H1 (cell line): ENCODE measurements at regions not wholly inside any gene's neighbourhood (a gene's known extent, or its start where the extent isn't known, plus 50 kb on each side); places are given as distances from the start of the nearest gene placed in this dataset.

Source experiments
- CTCF ChIA-PET: fragments of 300-600 bp; sonication (Branson Sonifier 250); formaldehyde crosslinking; loops from one replicate; lab custom pipeline; 2021; ENCODE audit not compliant: partially characterized antibody; lab: Charles Lee
- POLR2A ChIA-PET: fragments of 300-600 bp; sonication (Branson Sonifier 250); formaldehyde crosslinking; loops from one replicate; lab custom pipeline; 2021; ENCODE audit warnings: inconsistent platforms; ENCODE audit not compliant: partially characterized antibody; lab: Charles Lee
- DNase-seq, 2 experiments: peaks; one replicate each; pipeline versions ENCODE4 v3.0.0 to v3.0.0-alpha.2; 2010 to 2022; ENCODE audit warnings: low spot score in 2 of 2, low read depth in 1 of 2, mixed read lengths in 1 of 2
- FAIRE-seq: peaks from 2 replicates; lab custom pipeline; 2011; peaks lifted over from hg19 to GRCh38; lab: Jason Lieb, UNC
- H2AFZ ChIP-seq: 2 replicates; pipeline ENCODE4 v1.8.1; 2012; ENCODE audit warnings: low read length, inconsistent platforms
- H2AK5ac ChIP-seq: 2 replicates; pipeline ENCODE4 v1.6.1; 2013; ENCODE audit warnings: low read depth, low read length
- H2BK120ac ChIP-seq: replicated peaks from 2 replicates; pipeline ENCODE3; 2013; ENCODE audit warnings: low read depth, low read length, inconsistent platforms
- H2BK12ac ChIP-seq: 2 replicates; pipeline ENCODE4 v1.6.1; 2013; ENCODE audit warnings: low read depth, low read length
- H2BK15ac ChIP-seq: 2 replicates; pipeline ENCODE4 v1.6.1; 2013; ENCODE audit warnings: low read length
- H2BK20ac ChIP-seq: 2 replicates; pipeline ENCODE4 v1.6.1; 2013; ENCODE audit warnings: low read length
- H2BK5ac ChIP-seq: 2 replicates; pipeline ENCODE4 v1.6.1; 2013; ENCODE audit warnings: low read depth, low read length
- H3K14ac ChIP-seq: 2 replicates; pipeline ENCODE4 v1.6.1; 2013; ENCODE audit warnings: inconsistent platforms; ENCODE audit not compliant: insufficient read length
- H3K18ac ChIP-seq: 2 replicates; pipeline ENCODE4 v1.6.1; 2013; ENCODE audit warnings: low read length; ENCODE audit errors: extremely low read depth
- H3K23ac ChIP-seq: 2 replicates; pipeline ENCODE4 v1.6.1; 2013; ENCODE audit warnings: inconsistent platforms; ENCODE audit not compliant: insufficient read length
- H3K23me2 ChIP-seq: 2 replicates; pipeline ENCODE4 v1.6.1; 2013; ENCODE audit warnings: low read depth, low read length
- H3K27ac ChIP-seq: 2 replicates; pipeline ENCODE4 v1.6.1; 2011; ENCODE audit warnings: low read depth, low read length, inconsistent platforms
- H3K27me3 ChIP-seq, 4 experiments: replicated peaks in 1 of 4; 1 replicate in 1 of 4; 2 replicates in 3 of 4; pipeline versions ENCODE4 v1.6.1 to v1.8.1; 2011 to 2013; ENCODE audit warnings: low read length in 3 of 4, mild to moderate bottlenecking in 3 of 4, inconsistent platforms in 2 of 4, mixed read lengths in 2 of 4, moderate library complexity in 1 of 4; ENCODE audit not compliant: control insufficient read depth in 3 of 4, insufficient read depth in 3 of 4; ENCODE audit errors: extremely low read depth in 1 of 4
- H3K36me3 ChIP-seq, 4 experiments: 2 replicates each; pipeline versions ENCODE4 v1.6.1 to v1.8.1; 2011 to 2013; ENCODE audit warnings: mild to moderate bottlenecking in 4 of 4, low read length in 3 of 4, moderate library complexity in 2 of 4, control low read depth in 1 of 4, inconsistent platforms in 1 of 4; ENCODE audit not compliant: insufficient read depth in 4 of 4, control insufficient read depth in 2 of 4
- H3K4ac ChIP-seq: replicated peaks from 2 replicates; pipeline ENCODE3; 2013; ENCODE audit warnings: low read length, low read depth, mixed read lengths, inconsistent platforms; ENCODE audit not compliant: insufficient read length
- H3K4me1 ChIP-seq, 4 experiments: replicated peaks in 1 of 4; 1 replicate in 1 of 4; 2 replicates in 3 of 4; pipeline versions ENCODE4 v1.6.1 to v1.8.1; 2011 to 2013; ENCODE audit warnings: low read length in 3 of 4, inconsistent platforms in 2 of 4, mixed read lengths in 1 of 4; ENCODE audit not compliant: insufficient read depth in 4 of 4, control insufficient read depth in 3 of 4
- H3K4me2 ChIP-seq, 2 experiments: 2 replicates each; pipeline versions ENCODE4 v1.6.1 to v1.8.1; 2011 to 2013; ENCODE audit warnings: low read depth in 2 of 2, low read length in 2 of 2, control low read depth in 1 of 2, inconsistent platforms in 1 of 2, mild to moderate bottlenecking in 1 of 2; ENCODE audit not compliant: insufficient read depth in 1 of 2
- H3K4me3 ChIP-seq, 4 experiments: fragments of 200-600, 300-600 bp in 1 of 4; sonication (generic), shearing (Covaris generic), sonication (Bioruptor Twin) in 1 of 4; 2 replicates each; pipeline versions ENCODE4 v1.5.1 to v1.8.1; 2011 to 2016; ENCODE audit warnings: low read length in 4 of 4, low read depth in 3 of 4, control low read depth in 2 of 4, inconsistent platforms in 2 of 4, mild to moderate bottlenecking in 2 of 4, mixed read lengths in 1 of 4, moderate library complexity in 1 of 4; ENCODE audit not compliant: insufficient read depth in 2 of 4; ENCODE audit errors: extremely low read depth in 1 of 4
- H3K56ac ChIP-seq: replicated peaks from 2 replicates; pipeline ENCODE3; 2013; ENCODE audit warnings: low read depth, mild to moderate bottlenecking, mixed read lengths, low read length, inconsistent platforms; ENCODE audit not compliant: insufficient read length
- H3K79me1 ChIP-seq: 2 replicates; pipeline ENCODE4 v1.6.1; 2013; ENCODE audit warnings: low read depth, low read length, control low read depth
- H3K79me2 ChIP-seq, 2 experiments: 2 replicates each; pipeline versions ENCODE4 v1.6.1 to v1.8.1; 2012 to 2013; ENCODE audit warnings: low read length in 2 of 2, mild to moderate bottlenecking in 2 of 2, inconsistent platforms in 1 of 2; ENCODE audit not compliant: insufficient read depth in 2 of 2, control insufficient read depth in 1 of 2
- H3K9ac ChIP-seq, 4 experiments: replicated peaks in 1 of 4; 1 replicate in 1 of 4; 2 replicates in 3 of 4; pipeline versions ENCODE4 v1.6.1 to v1.8.1; 2011 to 2013; ENCODE audit warnings: low read depth in 3 of 4, low read length in 3 of 4, control low read depth in 2 of 4, mild to moderate bottlenecking in 2 of 4, moderate library complexity in 2 of 4, inconsistent platforms in 1 of 4; ENCODE audit errors: extremely low read depth in 1 of 4
- H3K9me3 ChIP-seq, 2 experiments: 2 replicates each; pipeline versions ENCODE4 v1.6.1 to v1.8.1; 2012 to 2013; ENCODE audit warnings: mild to moderate bottlenecking in 2 of 2, moderate library complexity in 2 of 2, control low read depth in 1 of 2, inconsistent platforms in 1 of 2, low read depth in 1 of 2, low read length in 1 of 2, mixed read lengths in 1 of 2; ENCODE audit not compliant: insufficient read depth in 2 of 2
- H4K20me1 ChIP-seq, 2 experiments: replicated peaks in 1 of 2; 2 replicates each; pipeline versions ENCODE3 to v1.8.1; 2011 to 2013; ENCODE audit warnings: inconsistent platforms in 2 of 2, low read length in 2 of 2, mild to moderate bottlenecking in 1 of 2; ENCODE audit not compliant: insufficient read depth in 2 of 2, control insufficient read depth in 1 of 2
- H4K5ac ChIP-seq: 2 replicates; pipeline ENCODE4 v1.6.1; 2013; ENCODE audit warnings: low read length, low read depth, mixed read lengths, inconsistent platforms; ENCODE audit not compliant: insufficient read length
- H4K8ac ChIP-seq: 2 replicates; pipeline ENCODE4 v1.8.0; 2013; ENCODE audit warnings: mild to moderate bottlenecking, moderate library complexity, low read length, inconsistent platforms; ENCODE audit not compliant: insufficient read depth; ENCODE audit errors: extremely low read depth
- H4K91ac ChIP-seq: replicated peaks from 2 replicates; pipeline ENCODE3; 2013; ENCODE audit warnings: low read length, mixed read lengths, inconsistent platforms; ENCODE audit not compliant: insufficient read length
- BCL11A ChIP-seq, 2 experiments: IDR thresholded peaks; one replicate each; pipeline ENCODE4 v1.6.1; 2011; ENCODE audit warnings: low read depth in 2 of 2, low read length in 2 of 2, mild to moderate bottlenecking in 2 of 2
- SIX5 ChIP-seq: IDR thresholded peaks from 2 replicates; pipeline ENCODE4 v1.6.1; 2011; ENCODE audit warnings: mild to moderate bottlenecking, low read depth, low read length
- TCF12 ChIP-seq: IDR thresholded peaks from 2 replicates; pipeline ENCODE4 v1.6.1; 2011; ENCODE audit warnings: low read depth, mild to moderate bottlenecking, low read length
- WGBS, 2 experiments: shearing (Covaris generic) in 1 of 2; methylation state at CpG; one replicate each; pipeline versions ENCODE4 v1.1.6 to v1.1.7; 2013 to 2015; ENCODE audit warnings: low lambda C conversion rate in 2 of 2, mixed read lengths in 2 of 2, inconsistent platforms in 1 of 2, low coverage in 1 of 2, missing lambda C conversion rate in 1 of 2; ENCODE audit not compliant: insufficient replicate concordance in 2 of 2, insufficient coverage in 1 of 2, insufficient read length in 1 of 2; ENCODE audit errors: extremely low coverage in 1 of 2, missing lambda C conversion rate in 1 of 2; 5-methylcytosine and 5-hydroxymethylcytosine counted together

DNA sequence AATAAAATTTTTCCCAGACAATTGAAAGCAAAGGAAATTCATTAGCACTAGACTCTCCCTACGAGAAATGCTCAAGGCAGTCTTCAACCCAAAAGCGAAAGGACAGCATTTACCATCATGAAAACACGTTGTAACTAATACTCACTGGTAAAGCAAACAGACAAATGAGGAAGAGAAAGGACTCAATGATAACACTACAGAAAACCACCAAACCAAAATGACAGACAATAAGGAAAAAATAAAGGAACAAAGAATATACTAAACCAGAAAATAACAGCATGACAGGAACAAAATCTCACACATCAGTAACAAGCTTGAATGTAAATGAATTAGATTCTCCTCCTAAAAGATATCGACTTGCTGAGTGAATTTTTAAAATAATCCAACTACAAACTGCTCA, 190.7 kb downstream of the NOL4 start:
- H3K79me1 ChIP-seq, result no peaks in the 10 kb centered on the region
- WGBS, 2 experiments, result 93% methylated on average over 4 of the region's 4 CpGs; no CpG with 5 or more reads in 1 of the 2 experiments
- H3K14ac ChIP-seq, result no peak overlapping the region
- no peaks in the 10 kb centered on the region for H3K79me2 ChIP-seq
- H3K27ac ChIP-seq, result no peak overlapping the region
- no peak overlapping the region for H3K23ac ChIP-seq
- no peaks in the 10 kb centered on the region for H3K9me3 ChIP-seq
- H3K18ac ChIP-seq, result no peak overlapping the region
- H3K56ac ChIP-seq, result no peak overlapping the region
- H3K27me3 ChIP-seq, result no peaks in the 10 kb centered on the region
- H2BK20ac ChIP-seq, result no peak overlapping the region
- no peak overlapping the region for H2AK5ac ChIP-seq
- no peak overlapping the region for H4K8ac ChIP-seq
- no peak overlapping the region for H4K5ac ChIP-seq
- TF ChIP-seq SIX5 (no peak), TCF12 (no peak), BCL11A (IDR thresholded peaks at IDR 0.05; ENCODE audit: low read depth in 2 of 2, low read length in 2 of 2) (no peak)
- TF ChIP-seq, all 59 proteins: peak for 0
- no peak overlapping the region for H2AFZ ChIP-seq
- no peaks in the 10 kb centered on the region for H3K36me3 ChIP-seq
- H3K4ac ChIP-seq, result no peak overlapping the region
- H3K4me2 ChIP-seq, result no peak overlapping the region
- no peak overlapping the region for H2BK120ac ChIP-seq
- H2BK15ac ChIP-seq, result no peak overlapping the region
- H2BK12ac ChIP-seq, result no peak overlapping the region
- H2BK5ac ChIP-seq, result no peak overlapping the region
- H4K20me1 ChIP-seq, result no peaks in the 10 kb centered on the region
- no peak overlapping the region for H3K4me3 ChIP-seq
- CTCF ChIA-PET, result interaction anchor here (1.1 kb wide), 1 partner anchor 195 kb away, joined by 4 read pairs; no protein-coding TSS in a partner anchor
- no peak for FAIRE-seq
- POLR2A ChIA-PET, result no interaction called here
- H3K9ac ChIP-seq, result no peak overlapping the region
- DNase-seq, result no peak
- H3K4me1 ChIP-seq, result no peaks in the 10 kb centered on the region
- H4K91ac ChIP-seq, result no peak overlapping the region
- no peaks in the 10 kb centered on the region; the same call in 1 of the 2 replicates for H3K23me2 ChIP-seq
